RWPE1 (cell line): ENCODE measurements at regions not wholly inside any gene's neighbourhood (a gene's known extent, or its start where the extent isn't known, plus 50 kb on each side); places are given as distances from the start of the nearest gene placed in this dataset.

Experiments used
- CTCF ChIA-PET: fragments of 350-600 bp; sonication (Branson Sonifier 250); formaldehyde crosslinking; extraction: SDS; loops from one replicate; lab custom pipeline; 2021; lab: Yijun Ruan, JAX
- POLR2A ChIA-PET: fragments of 400-600 bp; formaldehyde crosslinking; extraction: SDS; loops from one replicate; lab custom pipeline; 2020; ENCODE audit warnings: antibody characterized with exemption; ENCODE audit not compliant: low non-redundant PET; lab: Yijun Ruan, JAX
- DNase-seq: peaks from one replicate; pipeline ENCODE4 v3.0.0; 2012; ENCODE audit warnings: low spot score
- H3K27ac ChIP-seq: fragments of 450-650 bp; 2 replicates; pipeline ENCODE4 v1.5.1; 2017
- TF ChIP-seq, protein P1 (sequence below): fragments of 450-650 bp; conservative IDR thresholded peaks from 2 replicates; pipeline ENCODE4 v1.5.1; 2017; ENCODE audit warnings: low read depth, mild to moderate bottlenecking

DNA sequence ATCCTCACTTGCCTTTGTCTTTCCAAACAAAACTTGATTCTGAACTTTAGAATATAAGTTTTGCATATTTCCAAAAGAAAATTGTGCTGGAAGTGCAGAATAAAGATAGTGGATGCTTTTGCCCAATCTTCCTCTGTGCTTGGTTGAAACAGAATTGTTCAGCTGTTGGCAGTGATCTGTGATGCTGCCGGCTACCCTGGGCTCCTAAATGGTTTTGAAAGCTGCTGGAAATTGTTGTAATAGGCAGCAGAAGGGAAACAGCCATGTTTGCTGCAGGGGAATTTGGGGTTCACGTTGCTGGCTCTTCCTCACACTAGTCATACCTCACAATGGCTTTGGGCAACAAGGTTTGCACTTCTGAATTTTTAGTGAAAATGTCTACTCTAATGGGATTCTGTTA is 398.0 kb downstream of the RAPGEF2 start:
- TF ChIP-seq, protein P1, sequence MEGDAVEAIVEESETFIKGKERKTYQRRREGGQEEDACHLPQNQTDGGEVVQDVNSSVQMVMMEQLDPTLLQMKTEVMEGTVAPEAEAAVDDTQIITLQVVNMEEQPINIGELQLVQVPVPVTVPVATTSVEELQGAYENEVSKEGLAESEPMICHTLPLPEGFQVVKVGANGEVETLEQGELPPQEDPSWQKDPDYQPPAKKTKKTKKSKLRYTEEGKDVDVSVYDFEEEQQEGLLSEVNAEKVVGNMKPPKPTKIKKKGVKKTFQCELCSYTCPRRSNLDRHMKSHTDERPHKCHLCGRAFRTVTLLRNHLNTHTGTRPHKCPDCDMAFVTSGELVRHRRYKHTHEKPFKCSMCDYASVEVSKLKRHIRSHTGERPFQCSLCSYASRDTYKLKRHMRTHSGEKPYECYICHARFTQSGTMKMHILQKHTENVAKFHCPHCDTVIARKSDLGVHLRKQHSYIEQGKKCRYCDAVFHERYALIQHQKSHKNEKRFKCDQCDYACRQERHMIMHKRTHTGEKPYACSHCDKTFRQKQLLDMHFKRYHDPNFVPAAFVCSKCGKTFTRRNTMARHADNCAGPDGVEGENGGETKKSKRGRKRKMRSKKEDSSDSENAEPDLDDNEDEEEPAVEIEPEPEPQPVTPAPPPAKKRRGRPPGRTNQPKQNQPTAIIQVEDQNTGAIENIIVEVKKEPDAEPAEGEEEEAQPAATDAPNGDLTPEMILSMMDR, result no peak
- CTCF ChIA-PET, result no interaction called here

DNA sequence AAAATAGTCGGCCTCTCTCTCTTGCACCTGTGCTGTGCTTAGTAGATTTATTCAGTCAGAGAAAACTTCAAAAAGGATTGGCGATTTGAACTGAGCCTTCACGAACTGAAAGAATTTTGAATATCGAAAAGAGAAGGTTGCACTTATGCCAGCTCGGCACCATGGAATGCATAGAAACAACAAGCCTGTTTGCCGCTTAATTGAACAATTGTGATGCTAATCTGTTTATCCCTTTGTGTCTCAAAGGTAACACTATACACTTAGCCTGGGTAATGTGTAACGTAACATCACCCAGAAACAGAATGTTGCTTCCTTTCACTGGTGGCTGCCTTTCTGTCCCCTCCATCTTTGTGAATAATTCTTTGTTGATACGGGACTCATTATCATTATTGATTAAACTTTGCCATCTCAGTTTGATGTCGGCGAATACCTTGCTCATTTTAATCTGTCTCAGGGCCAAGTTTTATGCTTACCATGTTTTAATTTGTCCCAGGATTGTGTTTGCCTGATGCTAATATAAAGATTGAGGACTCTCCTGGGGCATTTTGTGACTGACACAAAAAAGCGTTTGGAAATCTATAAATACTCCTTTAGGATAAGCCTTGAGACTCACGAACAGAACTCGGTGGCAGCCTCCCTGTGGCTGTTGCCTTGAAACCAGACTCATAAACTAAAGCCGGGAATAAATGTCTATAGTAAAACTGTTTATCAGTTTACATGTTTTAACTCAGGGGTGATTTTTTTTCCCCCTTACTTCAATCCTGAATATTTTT is 400.5 kb downstream of the RAPGEF2 start:
- POLR2A ChIA-PET, result no interaction called here
- CTCF ChIA-PET, result interaction anchor here (0.7 kb wide), 1 partner anchor 121 kb away, joined by 3 read pairs; no protein-coding TSS in a partner anchor
- TF ChIP-seq, protein P1, result no peak
- DNase-seq, result no peak
- H3K27ac ChIP-seq, result no peak overlapping the region

More for the DNA sequence above, 398.0 kb downstream of the RAPGEF2 start:
- POLR2A ChIA-PET, result no interaction called here
- H3K27ac ChIP-seq, result no peak overlapping the region
- DNase-seq, result no peak

DNA sequence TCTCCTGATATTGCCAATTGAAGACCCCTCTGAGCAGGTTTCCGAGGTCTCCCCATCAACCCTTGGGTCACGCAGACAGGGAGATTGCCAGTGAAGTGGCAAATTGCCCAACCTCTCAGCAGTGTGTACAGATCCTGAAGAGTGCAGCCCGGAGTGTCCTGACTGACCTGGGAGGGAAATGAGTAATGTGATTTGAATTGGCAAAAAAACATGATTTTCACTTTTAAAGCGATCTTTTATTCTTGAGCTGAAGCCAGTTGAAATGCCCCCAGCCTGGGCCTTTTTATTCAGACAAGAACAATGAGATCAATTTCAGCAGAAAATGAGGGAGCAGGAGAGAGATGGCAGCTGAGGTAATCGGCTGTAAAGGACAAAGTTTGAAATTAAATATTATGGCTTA is 401.8 kb downstream of the RAPGEF2 start:
- CTCF ChIA-PET, result interaction anchor here (1.1 kb wide), 1 partner anchor 18 kb away, joined by 3 read pairs; no protein-coding TSS in a partner anchor
- TF ChIP-seq, protein P1, result no peak

DNA sequence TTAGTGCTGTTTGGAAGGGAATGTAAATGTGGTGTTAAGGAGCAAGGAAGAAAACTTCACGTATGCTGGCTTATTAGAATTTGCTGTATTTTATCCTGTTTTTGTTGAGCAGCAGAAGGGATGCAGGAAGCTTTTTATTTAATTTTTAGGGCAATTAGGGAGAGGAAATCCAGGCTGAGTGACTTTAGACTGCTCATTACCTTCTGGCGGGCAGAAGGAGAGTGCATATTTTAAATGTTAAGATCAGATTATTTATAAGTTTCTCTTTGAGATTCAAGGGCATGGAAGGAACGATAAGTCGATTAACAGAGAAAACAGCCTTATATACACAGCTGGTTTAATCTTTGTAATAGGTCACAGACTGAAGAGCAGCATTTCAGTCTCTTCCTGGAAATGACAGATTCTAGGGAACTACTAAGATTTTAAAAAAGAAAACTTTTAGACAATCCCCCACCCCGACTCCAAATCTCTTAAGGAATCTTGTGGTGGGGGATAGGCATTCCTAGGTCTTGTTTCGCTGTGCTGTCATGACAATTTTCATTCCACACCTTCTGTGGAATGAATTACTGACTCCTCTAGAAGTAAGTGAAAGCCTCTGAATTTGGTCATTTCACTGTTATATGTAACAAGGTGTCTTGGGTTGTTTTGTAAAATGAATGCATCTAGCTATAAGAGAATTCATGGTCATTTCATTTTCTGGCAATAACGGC is 402.5 kb downstream of the RAPGEF2 start:
- TF ChIP-seq, protein P1, result no peak
- ChIA-PET POLR2A (no interaction called here), CTCF (interaction anchor here (1.1 kb wide), 1 partner anchor 18 kb away, joined by 3 read pairs; no protein-coding TSS in a partner anchor)
- no peak overlapping the region for H3K27ac ChIP-seq
- DNase-seq, result no peak

More for the DNA sequence above, 401.8 kb downstream of the RAPGEF2 start:
- no peak overlapping the region for H3K27ac ChIP-seq
- POLR2A ChIA-PET, result no interaction called here
- peak; percentile 31 for DNase-seq

DNA sequence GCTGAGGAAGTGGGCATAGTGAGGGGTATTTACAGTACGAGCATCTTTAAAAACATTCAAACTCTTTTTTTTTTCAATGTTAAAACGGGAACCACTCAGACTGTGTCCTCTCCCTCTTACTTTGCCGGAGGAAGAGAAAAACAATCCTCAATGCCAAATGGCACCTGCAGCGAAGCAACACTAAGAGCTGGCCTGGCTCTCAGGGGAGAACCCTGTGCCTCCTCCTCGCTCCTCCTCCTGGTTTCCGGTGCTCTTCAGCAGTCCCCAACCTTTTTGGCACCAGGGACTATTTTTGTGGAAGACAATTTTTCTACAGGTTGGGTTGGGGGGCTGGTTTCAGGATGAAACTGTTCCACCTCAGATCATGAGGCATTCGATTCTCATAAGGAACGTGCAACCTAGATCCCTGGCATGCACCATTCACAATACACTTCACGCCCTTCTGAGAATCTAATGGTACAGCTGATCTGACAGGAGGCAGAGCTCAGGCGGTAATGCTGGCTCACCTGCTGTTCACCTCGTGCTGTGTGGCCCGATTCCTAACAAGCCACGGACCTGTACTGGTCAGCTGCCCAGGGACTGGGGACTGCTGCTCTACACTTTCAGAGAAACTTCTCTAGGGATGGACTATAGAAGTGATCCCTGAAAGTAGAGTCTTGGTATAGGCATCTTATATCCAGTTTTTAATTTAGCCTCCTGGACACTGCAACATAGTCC is 404.1 kb downstream of the RAPGEF2 start:
- ChIA-PET CTCF (no interaction called here), POLR2A (no interaction called here)
- H3K27ac ChIP-seq, result no peak overlapping the region
- DNase-seq, result no peak
- TF ChIP-seq, protein P1, result no peak

DNA sequence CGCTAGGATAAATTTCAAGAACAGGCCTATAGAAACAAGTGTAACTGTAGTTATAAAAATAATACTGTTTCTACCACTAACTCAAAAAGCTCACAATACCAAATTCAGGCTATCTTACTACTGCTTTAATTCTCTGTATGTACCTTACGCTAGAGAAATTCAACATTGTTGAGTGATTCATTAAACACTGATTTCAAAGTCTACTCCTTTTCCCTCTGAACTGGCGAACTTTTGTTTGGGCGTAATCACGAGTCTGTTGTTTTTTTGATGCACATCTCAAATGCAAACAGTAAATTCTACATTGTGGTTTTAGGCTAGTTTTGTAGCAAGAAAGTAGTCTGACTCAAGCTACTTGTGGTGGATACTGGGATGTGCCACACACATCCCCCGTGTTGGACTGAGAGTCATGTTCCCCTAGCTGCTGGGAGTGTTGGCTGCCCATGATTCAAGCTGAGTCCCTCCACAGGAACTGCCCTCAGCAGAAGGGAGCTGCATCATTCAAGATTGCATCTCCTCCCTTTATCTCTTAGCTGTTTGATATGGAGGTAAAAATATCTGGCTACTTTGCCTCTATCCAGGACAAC is 406.1 kb downstream of the RAPGEF2 start:
- TF ChIP-seq, protein P1, result no peak
- H3K27ac ChIP-seq, result no peak overlapping the region
- no peak for DNase-seq
- ChIA-PET POLR2A (no interaction called here), CTCF (no interaction called here)
